HG03571 (cell line): ENCODE measurements at regions not wholly inside any gene's neighbourhood (a gene's known extent, or its start where the extent isn't known, plus 50 kb on each side); places are given as distances from the start of the nearest gene placed in this dataset.

Source experiments
- ATAC-seq: cut with Tn5 transposase; IDR thresholded peaks from one replicate; pipeline ENCODE4 v1.9.1; 2021; ENCODE audit not compliant: unreplicated experiment

GRCh38 chr20:39264506-39265172 lies 302.5 kb downstream of the DHX35 start:
- ATAC-seq = no peak

GRCh38 chr20:39263076-39263475 lies 300.9 kb downstream of the DHX35 start:
- ATAC-seq = no peak

GRCh38 chr20:39259808-39260207 lies 297.7 kb downstream of the DHX35 start:
- ATAC-seq = no peak

- no peak for ATAC-seq
Measured at GRCh38 chr20:39259010-39259803, 297.1 kb downstream of the DHX35 start.

- ATAC-seq = no peak
Measured at GRCh38 chr20:39258253-39258652, 296.1 kb downstream of the DHX35 start.

GRCh38 chr20:39253051-39253755 lies 291.1 kb downstream of the DHX35 start:
- no peak for ATAC-seq

- ATAC-seq = no peak
Measured at GRCh38 chr20:39252035-39252434, 289.9 kb downstream of the DHX35 start.

GRCh38 chr20:39249798-39250197 lies 287.7 kb downstream of the DHX35 start:
- ATAC-seq = no peak

- no peak for ATAC-seq
Measured at GRCh38 chr20:39248862-39249485, 286.8 kb downstream of the DHX35 start.

GRCh38 chr20:39248171-39248861 lies 286.2 kb downstream of the DHX35 start:
- ATAC-seq = no peak

- no peak for ATAC-seq
Measured at GRCh38 chr20:39246436-39246835, 284.3 kb downstream of the DHX35 start.

GRCh38 chr20:39245685-39246311 lies 283.7 kb downstream of the DHX35 start:
- ATAC-seq = no peak

- ATAC-seq = no peak
Measured at GRCh38 chr20:39243962-39244361, 281.8 kb downstream of the DHX35 start.

- no peak for ATAC-seq
Measured at GRCh38 chr20:39242614-39243013, 280.5 kb downstream of the DHX35 start.

- no peak for ATAC-seq
Measured at GRCh38 chr20:39234520-39235095, 272.5 kb downstream of the DHX35 start.

GRCh38 chr20:39233755-39234154 lies 271.6 kb downstream of the DHX35 start:
- no peak for ATAC-seq

- ATAC-seq = no peak
Measured at GRCh38 chr20:39227416-39227815, 265.3 kb downstream of the DHX35 start.

- ATAC-seq = no peak
Measured at GRCh38 chr20:39225978-39226377, 263.8 kb downstream of the DHX35 start.

GRCh38 chr20:39225536-39225935 lies 263.4 kb downstream of the DHX35 start:
- no peak for ATAC-seq

- ATAC-seq = no peak
Measured at GRCh38 chr20:39222101-39222500, 260.0 kb downstream of the DHX35 start.
